ENCODE measurements at regions not wholly inside any gene's neighbourhood (a gene's known extent, or its start where the extent isn't known, plus 50 kb on each side); places are given as distances from the start of the nearest gene placed in this dataset.
"Not testable (repeated sequence)": the region's sequence is repeated elsewhere in the genome, so short reads cannot be mapped to it uniquely, and the experiment has no call there.

DNA sequence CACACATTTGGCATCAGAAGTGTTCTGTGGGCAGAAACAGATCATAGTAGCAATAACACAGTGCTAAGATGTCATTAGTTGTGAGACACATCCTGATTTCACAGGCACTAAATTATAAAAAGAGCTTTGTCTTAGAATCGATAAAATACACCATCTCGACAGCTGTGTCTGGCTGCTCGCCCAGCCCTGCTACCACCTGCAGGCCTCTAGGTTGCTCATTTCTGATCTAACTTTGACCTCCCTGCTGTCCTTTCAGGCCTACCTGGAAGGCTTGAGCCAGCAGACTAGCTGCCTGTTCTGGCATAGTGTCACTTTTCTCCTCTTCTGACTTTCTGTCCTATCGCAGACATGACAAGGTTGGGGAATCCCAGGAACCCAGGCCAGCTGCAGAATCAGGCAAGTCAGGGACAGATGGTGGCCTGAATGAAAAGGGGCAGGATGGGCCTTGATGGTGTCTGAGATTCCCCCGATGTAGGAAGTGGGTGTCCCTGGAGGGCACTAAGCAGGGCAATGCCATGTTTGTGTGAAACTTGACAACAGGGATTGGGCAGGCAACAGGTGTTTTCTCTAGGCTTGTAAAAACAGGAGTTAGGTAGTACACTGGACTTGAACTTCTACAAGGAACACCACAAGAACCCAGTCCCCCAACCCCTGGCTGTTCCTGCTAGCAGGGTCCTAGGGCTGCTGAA, 66.6 kb upstream of the RHOU start:
- no peak for DNase-seq (ENCODE audit: extremely low read depth, low read depth)

DNA sequence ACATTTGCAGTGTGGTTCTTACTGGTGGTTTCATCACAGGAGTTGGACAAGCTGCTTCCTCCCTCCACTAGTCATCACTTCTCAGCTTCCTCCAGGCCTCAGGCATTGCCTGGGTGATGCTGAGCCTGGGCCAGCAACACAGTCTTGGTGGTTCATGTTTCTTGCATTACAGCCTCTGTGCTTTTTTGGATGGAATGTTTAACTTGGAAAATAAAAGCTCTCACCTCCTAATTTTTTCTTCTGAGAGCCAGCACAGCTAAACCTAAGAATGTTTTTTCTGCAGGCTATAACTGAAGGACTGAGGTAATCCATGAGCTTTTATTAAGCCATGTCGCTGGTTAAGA, 66.1 kb upstream of the RHOU start:
- DNase-seq (ENCODE audit: extremely low read depth, low read depth) = no peak

DNA sequence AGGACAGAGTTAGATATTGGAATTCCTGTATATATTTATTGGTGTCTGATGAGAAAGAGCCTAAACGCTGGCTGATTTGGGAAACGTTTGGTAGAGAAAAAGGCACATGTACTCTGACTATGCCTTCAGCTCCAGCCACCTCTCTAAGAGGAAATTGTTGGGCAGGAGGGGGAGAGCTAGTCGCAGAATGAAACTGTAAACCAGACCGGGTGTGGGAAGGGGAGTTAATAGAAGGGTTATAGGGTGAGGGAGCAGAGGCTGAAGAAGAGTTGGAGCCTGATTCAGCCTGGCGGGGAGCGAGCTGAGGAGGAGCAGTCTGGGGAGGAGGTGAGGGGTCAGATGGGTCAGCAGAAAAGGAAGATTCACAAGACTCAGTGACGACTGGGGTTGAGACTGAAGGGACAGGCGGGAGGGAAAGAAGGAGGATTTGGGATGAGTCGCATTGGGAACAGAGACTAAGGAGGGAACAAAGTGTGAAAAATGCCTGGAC, 54.2 kb upstream of the RHOU start:
- not testable (repeated sequence) for DNase-seq (ENCODE audit: extremely low read depth, low read depth)

DNA sequence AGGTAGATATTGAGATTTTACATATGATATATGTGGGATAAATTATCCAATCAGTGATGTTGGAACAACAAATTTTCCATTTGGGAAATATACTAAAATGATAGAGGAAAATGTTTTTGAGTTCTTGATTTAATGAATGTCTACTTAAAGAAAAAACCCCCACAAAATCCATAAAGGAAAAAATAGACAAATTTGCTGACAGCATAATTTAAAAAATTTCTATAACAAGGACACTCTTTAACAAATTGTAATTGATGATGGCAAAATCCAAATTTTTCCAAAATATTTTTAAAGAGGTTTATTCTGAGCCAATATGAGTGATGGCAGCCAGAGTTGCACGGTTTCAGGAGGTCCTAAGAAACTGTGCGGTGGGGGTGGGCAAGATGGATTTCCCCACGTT, 51.9 kb upstream of the RHOU start:
- no peak for DNase-seq (ENCODE audit: extremely low read depth, low read depth)

DNA sequence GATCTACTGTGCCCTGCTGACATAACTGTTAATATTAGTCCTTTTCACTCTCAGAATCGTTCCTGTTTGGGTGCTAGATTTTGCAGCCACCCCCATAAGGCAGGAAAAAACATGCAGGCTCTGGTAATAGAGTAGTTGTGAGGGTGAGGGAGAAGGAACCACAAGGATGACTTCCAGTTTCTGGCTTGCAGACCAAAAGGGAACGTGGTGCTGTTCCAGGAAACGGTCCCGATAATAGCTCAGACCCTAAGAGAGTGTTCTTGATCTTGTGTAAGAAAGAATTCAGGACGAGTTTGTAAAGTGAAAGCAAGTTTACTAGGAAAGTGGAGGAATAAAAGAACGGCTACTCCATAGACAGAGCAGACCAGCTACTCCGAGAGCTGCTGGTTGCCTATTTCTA, 50.7 kb upstream of the RHOU start:
- DNase-seq (ENCODE audit: extremely low read depth, low read depth) = no peak

DNA sequence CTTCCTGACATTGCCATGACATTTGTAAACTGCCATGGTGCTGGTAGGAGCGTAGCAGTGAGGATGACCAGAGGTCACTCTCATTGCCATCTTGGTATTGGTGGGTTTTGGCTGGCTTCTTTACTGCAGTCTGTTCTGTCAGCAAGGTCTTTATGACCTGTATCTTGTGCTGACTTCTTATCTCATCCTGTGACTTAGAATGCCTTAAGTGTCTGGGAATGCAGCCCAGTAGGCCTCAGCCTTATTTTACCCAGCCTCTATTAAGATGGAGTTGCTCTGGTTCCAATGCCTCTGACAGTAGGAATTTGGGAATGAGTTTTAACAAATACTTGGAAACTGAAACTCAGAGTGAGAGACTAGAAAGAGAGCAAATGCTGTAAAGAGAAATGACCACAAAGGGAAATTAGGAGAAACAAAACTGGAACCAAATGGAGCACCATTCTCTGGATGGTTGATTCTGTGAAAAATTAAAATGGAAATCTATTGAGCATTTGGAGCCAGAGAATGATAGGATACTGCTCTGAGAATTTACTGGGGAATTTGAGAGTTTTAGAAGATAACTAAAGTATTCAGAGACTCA, 50.1 kb upstream of the RHOU start:
- DNase-seq (ENCODE audit: extremely low read depth, low read depth) = no peak

Small RNA genes lying in the stretch of these regions (small RNA-seq; reads per million reads assigned to genes)
- 0 reads per million in 2 experiments for gene RF00432
- 0 reads per million in 2 experiments for gene RNA5S10
- gene RNA5S11 = 0 reads per million in 2 experiments
- gene RNA5S12 = 0 reads per million in 2 experiments
- 0 reads per million in 2 experiments for gene RNA5S13
- 0 reads per million in 2 experiments for gene RNA5S14
- gene RNA5S15 = 0 reads per million in 2 experiments
- 0 reads per million in 2 experiments for gene RNA5S16
- gene RNA5S17 = 0 reads per million in 2 experiments
- gene RNA5S2 = 0 reads per million in 2 experiments
- gene RNA5S3 = 0 reads per million in 2 experiments
- gene RNA5S4 = 0 reads per million in 2 experiments
- gene RNA5S5 = 0 reads per million in 2 experiments
- gene RNA5S6 = 0 reads per million in 2 experiments
- gene RNA5S7 = 0 reads per million in 2 experiments
- 0 reads per million in 2 experiments for gene RNA5S8
- 0 reads per million in 2 experiments for gene RNA5S9
- 0 reads per million in 2 experiments for gene RNA5SP18
